ENCODE measurements at regions not wholly inside any gene's neighbourhood (a gene's known extent, or its start where the extent isn't known, plus 50 kb on each side); places are given as distances from the start of the nearest gene placed in this dataset.

GRCh38 chr1:79530476-79530875 lies 523.9 kb upstream of the ADGRL4 start:
- Histone ChIP-seq H3K36me3 (no peaks in the 10 kb centered on the region), H3K4me3 (no peak overlapping the region), H3K27ac (no peak overlapping the region), H3K27me3 (no peaks in the 10 kb centered on the region), H3K4me1 (no peaks in the 10 kb centered on the region), H3K9me3 (no peaks in the 10 kb centered on the region)
- intact Hi-C loops (cut with DNase I): no loop called here
- no peak for DNase-seq
- 67 to 81% methylated on average over 2 of the region's 2 CpGs for WGBS, 2 donors
- TF ChIP-seq POLR2A (IDR thresholded peaks at IDR 0.05): no peak
- no peak for TF ChIP-seq CTCF (IDR thresholded peaks at IDR 0.05)

- Histone ChIP-seq H3K27me3 (no peaks in the 10 kb centered on the region), H3K36me3 (no peaks in the 10 kb centered on the region), H3K27ac (no peak overlapping the region), H3K4me1 (no peaks in the 10 kb centered on the region), H3K9me3 (no peaks in the 10 kb centered on the region), H3K4me3 (no peak overlapping the region)
- intact Hi-C loops (cut with DNase I): no loop called here
- no peak for TF ChIP-seq POLR2A (IDR thresholded peaks at IDR 0.05)
- DNase-seq: no peak
- WGBS, 2 donors: 66 to 71% methylated on average over 2 of the region's 2 CpGs
These were observed 523.5 kb upstream of the ADGRL4 start for GRCh38 chr1:79530055-79530454.

DNA sequence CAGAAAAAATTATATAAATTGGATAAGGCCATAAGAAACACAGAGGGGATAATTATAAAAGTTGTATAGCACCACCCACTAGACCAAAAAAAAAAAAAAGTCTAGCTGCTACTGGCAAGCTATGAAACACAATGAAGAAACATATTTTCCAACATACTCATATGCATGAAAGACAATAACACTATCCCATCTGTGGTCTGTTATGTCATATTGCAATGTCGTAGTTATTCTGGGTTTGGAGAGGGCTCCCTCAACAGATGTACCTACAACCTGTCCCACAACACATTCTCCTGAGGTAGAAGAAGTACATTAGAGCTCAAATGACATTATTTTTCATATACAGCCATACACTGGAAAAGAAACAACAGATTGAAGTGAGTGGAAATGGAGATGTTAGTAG lies 517.6 kb upstream of the ADGRL4 start:
- no peaks in the 10 kb centered on the region for H3K9me3 ChIP-seq
- no peak for DNase-seq
- TF ChIP-seq CTCF (IDR thresholded peaks at IDR 0.05) (no peak), POLR2A (IDR thresholded peaks at IDR 0.05) (no peak)
- intact Hi-C loops (cut with DNase I): no loop called here
- no peaks in the 10 kb centered on the region for H3K4me1 ChIP-seq
- no peaks in the 10 kb centered on the region for H3K36me3 ChIP-seq
- no peak overlapping the region for H3K4me3 ChIP-seq
- 58 to 76% methylated on average over 1 of the region's 1 CpG for WGBS, 2 donors
- H3K27me3 ChIP-seq: no peaks in the 10 kb centered on the region
- no peak overlapping the region for H3K27ac ChIP-seq

GRCh38 chr1:79519084-79519760 lies 512.7 kb upstream of the ADGRL4 start:
- Histone ChIP-seq H3K27me3 (no peaks in the 10 kb centered on the region), H3K9me3 (no peaks in the 10 kb centered on the region), H3K4me1 (no peaks in the 10 kb centered on the region), H3K4me3 (no peak overlapping the region), H3K27ac (no peak overlapping the region), H3K36me3 (no peaks in the 10 kb centered on the region)
- intact Hi-C loops (cut with DNase I): no loop called here
- no peak for TF ChIP-seq CTCF (IDR thresholded peaks at IDR 0.05)
- TF ChIP-seq POLR2A (IDR thresholded peaks at IDR 0.05): no peak
- 60 to 67% methylated on average over 4 of the region's 4 CpGs for WGBS, 2 donors
- DNase-seq: no peak

- H3K27me3 ChIP-seq: no peaks in the 10 kb centered on the region
- WGBS, 2 donors: 46 to 53% methylated on average over 4 of the region's 4 CpGs
- no peaks in the 10 kb centered on the region for H3K9me3 ChIP-seq
- intact Hi-C loops (cut with DNase I): no loop called here
- H3K4me3 ChIP-seq: no peak overlapping the region
- DNase-seq: no peak
- no peaks in the 10 kb centered on the region for H3K4me1 ChIP-seq
- H3K27ac ChIP-seq: no peak overlapping the region
- H3K36me3 ChIP-seq: no peaks in the 10 kb centered on the region
- no peak for TF ChIP-seq POLR2A (IDR thresholded peaks at IDR 0.05)
- TF ChIP-seq CTCF (IDR thresholded peaks at IDR 0.05): no peak
These were observed 511.1 kb upstream of the ADGRL4 start for GRCh38 chr1:79517470-79518224.
